GM13976 (cell line): ENCODE measurements at regions not wholly inside any gene's neighbourhood (a gene's known extent, or its start where the extent isn't known, plus 50 kb on each side); places are given as distances from the start of the nearest gene placed in this dataset.

Experiments used
- DNase-seq: peaks from one replicate; pipeline ENCODE4 v3.0.0; 2012; ENCODE audit warnings: low spot score
- CTCF ChIP-seq: IDR thresholded peaks from 2 replicates; pipeline ENCODE4 v1.5.1; 2012; ENCODE audit warnings: borderline replicate concordance, mild to moderate bottlenecking; ENCODE audit not compliant: insufficient read depth; ENCODE audit errors: extremely low read depth, missing control alignments, control extremely low read depth
- in situ Hi-C: fragments of 300-500 bp; cut with MboI; formaldehyde crosslinking; loops from one replicate; pipeline ENCODE4 v1.12.0; 2022; ENCODE audit warnings: low sequenced_read_pairs, mixed read lengths, inconsistent platforms; ENCODE audit not compliant: unreplicated experiment

GRCh38 chr18:60471652-60472051, 99.1 kb upstream of the MC4R start:
- no peak for TF ChIP-seq CTCF
- DNase-seq = no peak
- in situ Hi-C loops = no loop called here

- TF ChIP-seq CTCF = no peak
- in situ Hi-C loops = no loop called here
- no peak for DNase-seq
These were observed 112.6 kb upstream of the MC4R start for GRCh38 chr18:60485201-60485600.

GRCh38 chr18:60493066-60493465, 120.5 kb upstream of the MC4R start:
- DNase-seq = no peak
- TF ChIP-seq CTCF = no peak
- in situ Hi-C loops = no loop called here

- no peak for DNase-seq
- TF ChIP-seq CTCF = no peak
- in situ Hi-C loops = no loop called here
These were observed 127.1 kb upstream of the MC4R start for GRCh38 chr18:60499675-60500074.

- DNase-seq = no peak
- in situ Hi-C loops = no loop called here
- no peak for TF ChIP-seq CTCF
These were observed 128.4 kb upstream of the MC4R start for GRCh38 chr18:60500960-60501359.

GRCh38 chr18:60502591-60502990, 130.0 kb upstream of the MC4R start:
- TF ChIP-seq CTCF = no peak
- in situ Hi-C loops = no loop called here
- DNase-seq = no peak

- no peak for TF ChIP-seq CTCF
These were observed 130.6 kb upstream of the MC4R start for GRCh38 chr18:60503199-60503598.

More at GRCh38 chr18:60503199-60503598, 130.6 kb upstream of the MC4R start:
- DNase-seq = no peak
- in situ Hi-C loops = no loop called here
